GM23248 (cell line): ENCODE measurements at regions not wholly inside any gene's neighbourhood (a gene's known extent, or its start where the extent isn't known, plus 50 kb on each side); places are given as distances from the start of the nearest gene placed in this dataset.
A peak's percentile ranks its signal among the peaks of the same experiment; 100 is the strongest.
"Not testable (repeated sequence)": the region's sequence is repeated elsewhere in the genome, so short reads cannot be mapped to it uniquely, and the experiment has no call there.

ENCODE experiments used
- DNase-seq: peaks from one replicate; pipeline ENCODE4 v3.0.0-alpha.2; 2015
- H2AFZ ChIP-seq: fragments of 200-600 bp; sonication (generic); 2 replicates; pipeline ENCODE4 v1.6.1; 2016; ENCODE audit warnings: antibody characterized with exemption
- H3F3A ChIP-seq: fragments of 200-600 bp; sonication (generic); 2 replicates; pipeline ENCODE4 v1.6.1; 2016; ENCODE audit warnings: mild to moderate bottlenecking, antibody characterized with exemption, mixed run types; ENCODE audit not compliant: insufficient read depth
- H3K27ac ChIP-seq: fragments of 200-600 bp; sonication (generic); 2 replicates; pipeline ENCODE4 v1.5.1; 2016; ENCODE audit warnings: mild to moderate bottlenecking
- H3K27me3 ChIP-seq: fragments of 200-600 bp; sonication (generic); replicated peaks from 2 replicates; pipeline ENCODE4 v1.6.1; 2016; ENCODE audit warnings: mild to moderate bottlenecking; ENCODE audit not compliant: insufficient read depth
- H3K36me3 ChIP-seq: fragments of 200-600 bp; sonication (generic); 2 replicates; pipeline ENCODE4 v1.6.1; 2016; ENCODE audit warnings: low read depth, mild to moderate bottlenecking
- H3K4me1 ChIP-seq: fragments of 200-600 bp; sonication (generic); 2 replicates; pipeline ENCODE4 v1.6.1; 2016; ENCODE audit warnings: mild to moderate bottlenecking; ENCODE audit not compliant: insufficient read depth
- H3K4me2 ChIP-seq: fragments of 200-600 bp; sonication (generic); one replicate; pipeline ENCODE4 v1.6.1; 2016; ENCODE audit warnings: mild to moderate bottlenecking; ENCODE audit not compliant: unreplicated experiment
- H3K4me3 ChIP-seq: fragments of 200-600 bp; sonication (generic); 2 replicates; pipeline ENCODE4 v1.5.1; 2016; ENCODE audit warnings: mild to moderate bottlenecking
- H3K79me2 ChIP-seq: fragments of 200-600 bp; sonication (generic); 2 replicates; pipeline ENCODE4 v1.6.1; 2016; ENCODE audit warnings: mild to moderate bottlenecking; ENCODE audit not compliant: insufficient read depth
- H3K9ac ChIP-seq: fragments of 200-600 bp; sonication (generic); 2 replicates; pipeline ENCODE4 v1.6.1; 2016; ENCODE audit warnings: mild to moderate bottlenecking
- H3K9me2 ChIP-seq: fragments of 200-600 bp; sonication (generic); 2 replicates; pipeline ENCODE4 v1.6.1; 2016; ENCODE audit warnings: mixed run types, mild to moderate bottlenecking, moderate library complexity; ENCODE audit not compliant: insufficient read depth
- H3K9me3 ChIP-seq: fragments of 200-600 bp; sonication (generic); one replicate; pipeline ENCODE4 v1.6.1; 2017; ENCODE audit warnings: low read depth
- H4K20me1 ChIP-seq: fragments of 200-600 bp; sonication (generic); 2 replicates; pipeline ENCODE4 v1.6.0; 2016; ENCODE audit not compliant: insufficient read depth
- EZH2 ChIP-seq: fragments of 200-600 bp; sonication (generic); IDR thresholded peaks from 2 replicates; pipeline ENCODE4 v1.6.1; 2018; ENCODE audit warnings: antibody characterized with exemption, mild to moderate bottlenecking; ENCODE audit not compliant: insufficient read depth, poor library complexity, severe bottlenecking
- EZH2phosphoT487 ChIP-seq: fragments of 200-600 bp; sonication (generic); IDR thresholded peaks from 2 replicates; pipeline ENCODE4 v1.6.1; 2018; ENCODE audit warnings: antibody characterized with exemption, moderate library complexity, mild to moderate bottlenecking, low read depth; ENCODE audit not compliant: insufficient read depth
- WGBS, 2 experiments: methylation state at CpG; one replicate each; pipeline ENCODE4 v1.1.6; 2015 to 2017; ENCODE audit warnings: low lambda C conversion rate in 2 of 2, low coverage in 1 of 2; ENCODE audit errors: missing lambda C conversion rate in 2 of 2; 5-methylcytosine and 5-hydroxymethylcytosine counted together
- in situ Hi-C: fragments of 300-500 bp; cut with MboI; formaldehyde crosslinking; loops from 2 replicates; pipeline ENCODE4 v1.15.0; 2020

- no peaks in the 10 kb centered on the region for H3K79me2 ChIP-seq
- no peak overlapping the region for H3K4me2 ChIP-seq
- no peaks in the 10 kb centered on the region for H3K9me2 ChIP-seq
- no peaks in the 10 kb centered on the region for H3K9me3 ChIP-seq
- TF ChIP-seq EZH2 (no peak), EZH2phosphoT487 (no peak)
- H3K36me3 ChIP-seq, result no peaks in the 10 kb centered on the region
- H3K9ac ChIP-seq, result no peak overlapping the region
- H3K4me1 ChIP-seq, result peaks cover 11% of the 10 kb centered on the region
- WGBS, 2 experiments, result 6 to 8% methylated on average over 1 of the region's 1 CpG
- H3F3A ChIP-seq, result no peaks in the 10 kb centered on the region
- in situ Hi-C loops, result no loop called here
- no peaks in the 10 kb centered on the region; the same call in 1 of the 2 replicates for H4K20me1 ChIP-seq
- H3K27ac ChIP-seq, result no peak overlapping the region
- no peak for DNase-seq
- no peak overlapping the region for H2AFZ ChIP-seq
- H3K27me3 ChIP-seq, result no peaks in the 10 kb centered on the region
- no peak overlapping the region for H3K4me3 ChIP-seq
Observed at GRCh38 chr20:40866056-40866455, 162.6 kb upstream of the TOP1 start.

DNA sequence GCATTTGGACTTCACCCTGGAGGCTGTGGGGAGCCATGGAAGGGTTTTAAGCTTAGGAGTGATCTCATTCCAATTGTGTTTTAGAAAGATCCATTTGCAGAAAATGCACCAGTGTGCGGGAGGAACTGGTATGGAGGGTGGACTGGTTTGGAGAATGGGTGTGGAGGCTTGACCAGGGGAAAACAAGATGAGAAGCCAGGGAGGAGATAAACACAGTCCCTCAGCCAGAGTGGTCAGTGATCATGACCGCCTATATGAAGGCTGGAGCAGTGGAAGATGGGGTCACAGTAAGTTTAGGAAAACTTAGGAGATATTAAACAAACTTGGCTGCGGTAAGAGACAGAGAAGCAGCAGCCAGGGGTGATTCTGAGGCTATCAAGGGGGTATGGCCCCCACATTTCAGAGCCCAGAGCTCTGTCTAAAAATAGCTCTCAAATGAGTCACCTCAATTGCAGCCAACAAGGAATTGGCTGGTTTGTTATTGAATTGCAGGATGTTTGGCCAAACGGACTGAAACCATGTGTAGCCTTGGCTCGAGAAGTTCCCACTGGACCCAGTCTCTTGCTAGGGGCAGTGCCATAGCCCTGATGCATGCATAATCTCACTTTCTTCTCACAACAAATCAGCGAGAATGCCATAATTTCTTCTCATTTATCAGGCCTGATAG, 159.9 kb upstream of the TOP1 start:
- peak; percentile 71 for DNase-seq
- Histone ChIP-seq H3K27ac (no peak overlapping the region), H3K9ac (no peak overlapping the region), H3K4me3 (no peak overlapping the region), H3K27me3 (no peaks in the 10 kb centered on the region), H3K4me1 (peaks cover 11% of the 10 kb centered on the region), H3K79me2 (no peaks in the 10 kb centered on the region), H3F3A (no peaks in the 10 kb centered on the region), H4K20me1 (no peaks in the 10 kb centered on the region; the same call in 1 of the 2 replicates), H3K9me3 (no peaks in the 10 kb centered on the region), H2AFZ (no peak overlapping the region), H3K9me2 (no peaks in the 10 kb centered on the region), H3K36me3 (no peaks in the 10 kb centered on the region), H3K4me2 (peak overlapping the region; percentile 44)
- no peak for TF ChIP-seq EZH2phosphoT487
- no peak for TF ChIP-seq EZH2
- WGBS, 2 experiments, result 2 to 4% methylated on average over 6 of the region's 6 CpGs
- in situ Hi-C loops, result no loop called here

DNA sequence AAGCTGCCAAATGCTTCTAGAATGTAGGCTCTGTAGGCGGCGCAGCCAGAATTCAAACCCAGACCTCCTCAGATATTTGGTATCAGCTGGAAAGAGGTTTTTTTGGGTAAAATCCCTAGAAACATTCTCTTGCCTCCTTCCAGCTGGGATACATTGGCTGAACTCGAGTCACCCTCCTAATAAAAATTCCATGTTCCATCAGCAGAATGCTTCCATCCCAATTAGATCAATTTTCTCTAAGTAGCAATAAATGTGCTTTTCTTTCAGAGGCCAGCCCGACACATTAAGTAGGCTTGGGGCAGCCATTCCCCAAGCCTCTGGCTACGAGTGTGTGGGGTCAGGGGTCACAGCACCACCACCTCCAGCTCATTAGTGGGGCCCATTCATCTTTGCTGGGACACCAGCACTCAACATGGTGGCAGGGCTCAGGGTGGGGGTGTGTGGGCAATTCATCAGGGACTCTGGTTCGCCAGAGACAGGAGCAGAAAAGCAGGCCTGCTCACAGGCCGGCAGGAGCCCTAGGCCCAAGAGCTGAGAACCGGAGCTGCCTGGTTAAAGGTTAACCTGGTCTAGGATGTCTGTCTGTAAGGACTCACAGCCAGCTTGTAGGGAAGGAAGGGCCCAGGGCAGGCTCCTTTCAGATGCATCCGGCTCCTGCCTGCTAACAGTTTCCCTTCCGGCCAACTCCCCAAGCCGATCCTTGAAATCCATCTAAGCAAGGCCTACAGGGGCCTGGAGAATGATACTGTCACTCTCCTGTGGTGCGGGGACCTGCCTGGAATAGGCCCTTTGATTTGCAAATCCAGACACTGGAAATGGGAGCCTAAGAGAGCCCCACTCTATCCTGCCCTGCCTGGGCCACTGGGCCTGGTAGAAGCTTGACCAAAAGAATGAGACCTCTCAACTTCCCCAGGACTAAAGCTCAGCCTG, 159.1 kb upstream of the TOP1 start:
- Histone ChIP-seq H3K79me2 (no peaks in the 10 kb centered on the region), H3K4me1 (peaks cover 11% of the 10 kb centered on the region), H3K4me2 (no peak overlapping the region), H4K20me1 (no peaks in the 10 kb centered on the region; the same call in 1 of the 2 replicates), H2AFZ (no peak overlapping the region), H3K4me3 (no peak overlapping the region), H3K9me3 (no peaks in the 10 kb centered on the region), H3F3A (no peaks in the 10 kb centered on the region), H3K27me3 (no peaks in the 10 kb centered on the region), H3K9me2 (no peaks in the 10 kb centered on the region), H3K27ac (no peak overlapping the region), H3K9ac (no peak overlapping the region), H3K36me3 (no peaks in the 10 kb centered on the region)
- WGBS, 2 experiments, result 49 to 55% methylated on average over 12 of the region's 12 CpGs
- DNase-seq, result no peak
- in situ Hi-C loops, result loop anchor here (10.0 kb wide), 1 partner anchor 55 kb away; no protein-coding TSS in a partner anchor
- TF ChIP-seq EZH2phosphoT487 (no peak), EZH2 (no peak)

- H3F3A ChIP-seq, result no peaks in the 10 kb centered on the region
- H3K9me3 ChIP-seq, result no peaks in the 10 kb centered on the region
- TF ChIP-seq EZH2phosphoT487 (no peak), EZH2 (no peak)
- H3K4me2 ChIP-seq, result no peak overlapping the region
- H4K20me1 ChIP-seq, result no peaks in the 10 kb centered on the region
- DNase-seq, result no peak
- H3K9me2 ChIP-seq, result no peaks in the 10 kb centered on the region
- H3K79me2 ChIP-seq, result no peaks in the 10 kb centered on the region
- H3K36me3 ChIP-seq, result no peaks in the 10 kb centered on the region
- in situ Hi-C loops, result loop anchor here (10.0 kb wide), 1 partner anchor 61 kb away; no protein-coding TSS in a partner anchor
- H3K4me3 ChIP-seq, result no peak overlapping the region
- H3K27me3 ChIP-seq, result no peaks in the 10 kb centered on the region; the same call in 1 of the 2 replicates
- H3K9ac ChIP-seq, result no peak overlapping the region
- H3K27ac ChIP-seq, result no peak overlapping the region
- no peaks in the 10 kb centered on the region for H3K4me1 ChIP-seq
- 49 to 56% methylated on average over 7 to 9 of the region's 9 CpGs for WGBS, 2 experiments
- no peak overlapping the region for H2AFZ ChIP-seq
Observed at GRCh38 chr20:40875116-40876085, 153.2 kb upstream of the TOP1 start.

DNA sequence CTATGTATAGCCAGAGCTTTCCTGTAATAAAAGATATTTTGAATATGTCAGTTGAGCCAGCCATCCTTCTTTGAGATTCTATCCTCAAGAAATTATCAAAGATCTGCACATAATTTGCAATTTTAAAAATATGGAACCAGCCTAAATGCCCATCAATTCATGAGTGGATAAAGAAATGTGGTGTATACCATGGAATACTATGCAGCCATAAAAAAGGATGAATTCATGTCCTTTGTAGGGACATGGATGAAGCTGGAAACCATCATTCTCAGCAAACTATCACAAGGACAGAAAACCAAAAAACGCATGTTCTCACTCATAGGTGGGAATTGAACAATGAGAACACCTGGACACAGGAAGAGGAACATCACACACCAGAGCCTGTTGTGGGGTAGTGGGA, 150.5 kb upstream of the TOP1 start:
- H3K9ac ChIP-seq, H3K36me3 ChIP-seq, H3K4me2 ChIP-seq, H3K9me3 ChIP-seq, H3F3A ChIP-seq, H3K4me3 ChIP-seq, DNase-seq, H4K20me1 ChIP-seq, H3K27ac ChIP-seq, H3K27me3 ChIP-seq, H3K4me1 ChIP-seq, H2AFZ ChIP-seq, H3K9me2 ChIP-seq, H3K79me2 ChIP-seq: not testable (repeated sequence)
- in situ Hi-C loops, result loop anchor here (10.0 kb wide), 1 partner anchor 63 kb away; no protein-coding TSS in a partner anchor
- WGBS, 2 experiments, result 45 to 52% methylated on average over 1 of the region's 1 CpG
